Panc1 (cell line): ENCODE measurements at regions not wholly inside any gene's neighbourhood (a gene's known extent, or its start where the extent isn't known, plus 50 kb on each side); places are given as distances from the start of the nearest gene placed in this dataset.

Source experiments
- ATAC-seq: fragments of 200-7000 bp; cut with Tn5 transposase; 2 replicates; pipeline ENCODE4 v1.9.1; 2020; ENCODE audit warnings: mild to moderate bottlenecking, moderate library complexity
- BruUV-seq: library from RNA; stranded (reverse); fragments of 400-500 nt; replicated peaks from 2 replicates; lab custom pipeline; 2021; lab: Mats Ljungman, UMichigan
- CTCF ChIA-PET: fragments of 300-600 bp; sonication (Branson Sonifier 250); formaldehyde crosslinking; loops from one replicate; lab custom pipeline; 2022; ENCODE audit warnings: antibody characterized with exemption; lab: Charles Lee
- POLR2A ChIA-PET: fragments of 300-600 bp; sonication (Branson Sonifier 250); formaldehyde crosslinking; loops from one replicate; lab custom pipeline; 2022; ENCODE audit warnings: antibody characterized with exemption; lab: Charles Lee
- DNase-seq: peaks from one replicate; pipeline ENCODE4 v3.0.0-alpha.2; 2010; ENCODE audit warnings: low read depth, low spot score
- H3K27ac ChIP-seq: 2 replicates; pipeline ENCODE4 v1.5.1; 2011; ENCODE audit warnings: mild to moderate bottlenecking, low read length, inconsistent platforms
- H3K27me3 ChIP-seq: fragments of 200-500 bp; sonication (Bioruptor generic); 2 replicates; pipeline ENCODE4 v1.6.0; 2014; ENCODE audit warnings: low read length, inconsistent platforms; ENCODE audit not compliant: control insufficient read depth, insufficient read depth
- H3K36me3 ChIP-seq: fragments of 200-500 bp; sonication (Bioruptor generic); 2 replicates; pipeline ENCODE4 v1.5.1; 2014; ENCODE audit warnings: inconsistent platforms, mild to moderate bottlenecking, low read length, moderate library complexity; ENCODE audit not compliant: control insufficient read depth, insufficient read depth
- H3K4me1 ChIP-seq: 2 replicates; pipeline ENCODE4 v1.5.1; 2011; ENCODE audit warnings: inconsistent platforms, mild to moderate bottlenecking, low read length, moderate library complexity; ENCODE audit not compliant: control insufficient read depth, insufficient read depth
- H3K4me3 ChIP-seq, 2 experiments: 2 replicates each; pipeline ENCODE4 v1.5.1; 2011 to 2012; ENCODE audit warnings: low read depth in 2 of 2, low read length in 2 of 2, mild to moderate bottlenecking in 2 of 2, inconsistent platforms in 1 of 2, moderate library complexity in 1 of 2
- H3K9me3 ChIP-seq: fragments of 200-500 bp; sonication (Bioruptor generic); 2 replicates; pipeline ENCODE4 v1.5.1; 2014; ENCODE audit warnings: low read depth, mild to moderate bottlenecking, inconsistent platforms, low read length, moderate library complexity; ENCODE audit not compliant: control insufficient read depth, insufficient read depth
- CTCF ChIP-seq: fragments of 450-650 bp; IDR thresholded peaks from 2 replicates; pipeline ENCODE4 v1.5.1; 2017; ENCODE audit warnings: mild to moderate bottlenecking
- POLR2AphosphoS5 ChIP-seq: IDR thresholded peaks from 2 replicates; pipeline ENCODE4 v1.6.1; 2012; ENCODE audit warnings: mild to moderate bottlenecking, low read depth, low read length, moderate library complexity
- REST ChIP-seq, 2 experiments: IDR thresholded peaks; 2 replicates each; pipeline ENCODE4 v1.6.1; 2011 to 2012; ENCODE audit warnings: low read depth in 2 of 2, control low read depth in 1 of 2, low read length in 1 of 2, mild to moderate bottlenecking in 1 of 2, moderate library complexity in 1 of 2; ENCODE audit not compliant: insufficient read depth in 1 of 2
- SIN3A ChIP-seq: IDR thresholded peaks from 2 replicates; pipeline ENCODE4 v1.6.1; 2012; ENCODE audit warnings: low read depth, mild to moderate bottlenecking, low read length, moderate library complexity, borderline replicate concordance; ENCODE audit not compliant: insufficient read depth
- TCF7L2 ChIP-seq: IDR thresholded peaks from 2 replicates; pipeline ENCODE4 v1.6.1; 2011; ENCODE audit warnings: mild to moderate bottlenecking, low read depth, low read length, inconsistent platforms
- in situ Hi-C: cut with HindIII; loops from 2 replicates; pipeline ENCODE4 v1.10.0; 2016; ENCODE audit warnings: low sequenced_read_pairs, low pct_unique_long_range_greater_than_20kb
- intact Hi-C: fragments of 100-400 bp; cut with micrococcal nuclease; formaldehyde crosslinking; loops from one replicate; pipeline ENCODE4 v1.10.0; 2022; ENCODE audit not compliant: unreplicated experiment

- no peak for ATAC-seq
- DNase-seq = no peak
- Histone ChIP-seq H3K36me3 (no peaks in the 10 kb centered on the region), H3K27me3 (no peaks in the 10 kb centered on the region), H3K4me3 (no peak overlapping the region), H3K27ac (no peak overlapping the region), H3K9me3 (no peaks in the 10 kb centered on the region), H3K4me1 (no peaks in the 10 kb centered on the region)
- intact Hi-C loops (no loop called here), in situ Hi-C loops (no loop called here)
- no peak for TF ChIP-seq REST (IDR thresholded peaks at IDR 0.05; ENCODE audit: insufficient read depth in 1 of 2, low read depth in 2 of 2, low read length in 1 of 2)
- POLR2A ChIA-PET = no interaction called here
- no TSS peak for BruUV-seq
- CTCF ChIA-PET = no interaction called here
These were observed 217.9 kb upstream of the TMPO start for GRCh38 chr12:98297538-98297937.

GRCh38 chr12:98308141-98308540, 207.2 kb upstream of the TMPO start:
- no peak for TF ChIP-seq SIN3A
- no peak for TF ChIP-seq POLR2AphosphoS5
- no peak for TF ChIP-seq TCF7L2
- TF ChIP-seq CTCF = no peak
- TF ChIP-seq REST (IDR thresholded peaks at IDR 0.05; ENCODE audit: insufficient read depth in 1 of 2, low read depth in 2 of 2, low read length in 1 of 2) = no peak
- DNase-seq (no peak), ATAC-seq (no peak)
- Histone ChIP-seq H3K4me3 (no peak overlapping the region), H3K36me3 (no peaks in the 10 kb centered on the region), H3K27ac (no peak overlapping the region), H3K27me3 (no peaks in the 10 kb centered on the region), H3K4me1 (no peaks in the 10 kb centered on the region), H3K9me3 (no peaks in the 10 kb centered on the region)
- intact Hi-C loops (no loop called here), in situ Hi-C loops (no loop called here)
- POLR2A ChIA-PET = no interaction called here
- no TSS peak for BruUV-seq
- CTCF ChIA-PET = no interaction called here
